NCI-H146 treated with DMSO at 0.1 percent for 48 hours (cell line): ENCODE measurements at regions not wholly inside any gene's neighbourhood (a gene's known extent, or its start where the extent isn't known, plus 50 kb on each side); places are given as distances from the start of the nearest gene placed in this dataset.
A peak's percentile ranks its signal among the peaks of the same experiment; 100 is the strongest.

Source experiments
- DNase-seq: peaks from one replicate; lab custom pipeline; 2025; ENCODE audit not compliant: unreplicated experiment; lab: John Stamatoyannopoulos, UW

- peak; percentile 18 for DNase-seq
These were observed 76.0 kb upstream of the WNT7B start for GRCh38 chr22:46052801-46053562.

GRCh38 chr22:46053563-46054090, 76.7 kb upstream of the WNT7B start:
- no peak for DNase-seq

- no peak for DNase-seq
These were observed 77.4 kb upstream of the WNT7B start for GRCh38 chr22:46054091-46055073.

- no peak for DNase-seq
These were observed 78.4 kb upstream of the WNT7B start for GRCh38 chr22:46055181-46055875.

- DNase-seq = no peak
These were observed 79.1 kb upstream of the WNT7B start for GRCh38 chr22:46055911-46056545.

- no peak for DNase-seq
These were observed 79.7 kb upstream of the WNT7B start for GRCh38 chr22:46056546-46057245.

GRCh38 chr22:46057246-46058090, 80.5 kb upstream of the WNT7B start:
- no peak for DNase-seq

- no peak for DNase-seq
These were observed 81.1 kb upstream of the WNT7B start for GRCh38 chr22:46058091-46058420.

- DNase-seq = no peak
These were observed 81.9 kb upstream of the WNT7B start for GRCh38 chr22:46058591-46059519.

- DNase-seq = no peak
These were observed 83.5 kb upstream of the WNT7B start for GRCh38 chr22:46060292-46061123.

- no peak for DNase-seq
These were observed 84.2 kb upstream of the WNT7B start for GRCh38 chr22:46061124-46061500.

- no peak for DNase-seq
These were observed 84.7 kb upstream of the WNT7B start for GRCh38 chr22:46061501-46062231.

- no peak for DNase-seq
These were observed 85.3 kb upstream of the WNT7B start for GRCh38 chr22:46062232-46062615.

- DNase-seq = no peak
These were observed 86.1 kb upstream of the WNT7B start for GRCh38 chr22:46062971-46063631.

- no peak for DNase-seq
These were observed 86.5 kb upstream of the PPARA start for GRCh38 chr22:46063846-46064227.

GRCh38 chr22:46064228-46064965, 85.9 kb upstream of the PPARA start:
- no peak for DNase-seq
